ENCODE measurements at regions not wholly inside any gene's neighbourhood (a gene's known extent, or its start where the extent isn't known, plus 50 kb on each side); places are given as distances from the start of the nearest gene placed in this dataset.

- WGBS, 2 experiments (ENCODE audit: insufficient coverage in 1 of 2, insufficient read length in 1 of 2): 100% methylated on average over 1 of the region's 2 CpGs; no CpG with 5 or more reads in 1 of the 2 experiments
Measured at GRCh38 chr4:111494471-111494870, 650.8 kb upstream of the FAM241A start.

GRCh38 chr4:111494971-111495370 is 650.3 kb upstream of the FAM241A start:
- Mint-ChIP-seq H3K27ac (no peak overlapping the region), H3K36me3 (ENCODE audit: low read depth) (no peaks in the 10 kb centered on the region), H3K27me3 (ENCODE audit: insufficient read depth) (no peaks in the 10 kb centered on the region), H3K9me3 (no peaks in the 10 kb centered on the region), H3K4me3 (no peak overlapping the region), H3K4me1 (no peaks in the 10 kb centered on the region)
- TF ChIP-seq, protein P1, sequence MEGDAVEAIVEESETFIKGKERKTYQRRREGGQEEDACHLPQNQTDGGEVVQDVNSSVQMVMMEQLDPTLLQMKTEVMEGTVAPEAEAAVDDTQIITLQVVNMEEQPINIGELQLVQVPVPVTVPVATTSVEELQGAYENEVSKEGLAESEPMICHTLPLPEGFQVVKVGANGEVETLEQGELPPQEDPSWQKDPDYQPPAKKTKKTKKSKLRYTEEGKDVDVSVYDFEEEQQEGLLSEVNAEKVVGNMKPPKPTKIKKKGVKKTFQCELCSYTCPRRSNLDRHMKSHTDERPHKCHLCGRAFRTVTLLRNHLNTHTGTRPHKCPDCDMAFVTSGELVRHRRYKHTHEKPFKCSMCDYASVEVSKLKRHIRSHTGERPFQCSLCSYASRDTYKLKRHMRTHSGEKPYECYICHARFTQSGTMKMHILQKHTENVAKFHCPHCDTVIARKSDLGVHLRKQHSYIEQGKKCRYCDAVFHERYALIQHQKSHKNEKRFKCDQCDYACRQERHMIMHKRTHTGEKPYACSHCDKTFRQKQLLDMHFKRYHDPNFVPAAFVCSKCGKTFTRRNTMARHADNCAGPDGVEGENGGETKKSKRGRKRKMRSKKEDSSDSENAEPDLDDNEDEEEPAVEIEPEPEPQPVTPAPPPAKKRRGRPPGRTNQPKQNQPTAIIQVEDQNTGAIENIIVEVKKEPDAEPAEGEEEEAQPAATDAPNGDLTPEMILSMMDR (conservative IDR thresholded peaks at IDR 0.05): no peak
- Histone ChIP-seq H3K36me3 (ENCODE audit: control insufficient read depth, insufficient read depth, low read length) (no peaks in the 10 kb centered on the region), H3K9me3 (ENCODE audit: control insufficient read depth, low read length) (no peaks in the 10 kb centered on the region), H3K9ac (ENCODE audit: extremely low read depth, low read length, poor library complexity, severe bottlenecking) (no peak overlapping the region), H3K4me1 (ENCODE audit: control insufficient read depth, insufficient read depth, low read length) (no peaks in the 10 kb centered on the region), H3K4me3 (ENCODE audit: low read length) (no peak overlapping the region), H3K27me3 (ENCODE audit: control insufficient read depth, insufficient read depth, low read length, poor library complexity, severe bottlenecking) (no peaks in the 10 kb centered on the region), H3K27ac (ENCODE audit: low read depth, low read length) (no peak overlapping the region)
- WGBS, 2 experiments (ENCODE audit: insufficient coverage in 1 of 2, insufficient read length in 1 of 2): 79 to 100% methylated on average over 1 of the region's 1 CpG
- DNase-seq: no peak

More at GRCh38 chr4:111494471-111494870, 650.8 kb upstream of the FAM241A start:
- H3K27me3 ChIP-seq (ENCODE audit: control insufficient read depth, insufficient read depth, low read length, poor library complexity, severe bottlenecking): no peaks in the 10 kb centered on the region
- no peaks in the 10 kb centered on the region for H3K36me3 ChIP-seq (ENCODE audit: control insufficient read depth, insufficient read depth, low read length)
- no peaks in the 10 kb centered on the region for H3K9me3 Mint-ChIP-seq
- no peak overlapping the region for H3K4me3 ChIP-seq (ENCODE audit: low read length)
- H3K4me1 ChIP-seq (ENCODE audit: control insufficient read depth, insufficient read depth, low read length): no peaks in the 10 kb centered on the region
- H3K9me3 ChIP-seq (ENCODE audit: control insufficient read depth, low read length): no peaks in the 10 kb centered on the region
- H3K27ac Mint-ChIP-seq: no peak overlapping the region
- H3K4me3 Mint-ChIP-seq: no peak overlapping the region
- H3K27ac ChIP-seq (ENCODE audit: low read depth, low read length): no peak overlapping the region
- H3K27me3 Mint-ChIP-seq (ENCODE audit: insufficient read depth): no peaks in the 10 kb centered on the region
- H3K36me3 Mint-ChIP-seq (ENCODE audit: low read depth): no peaks in the 10 kb centered on the region
- no peak for DNase-seq
- no peak overlapping the region for H3K9ac ChIP-seq (ENCODE audit: extremely low read depth, low read length, poor library complexity, severe bottlenecking)
- H3K4me1 Mint-ChIP-seq: no peaks in the 10 kb centered on the region
- TF ChIP-seq, protein P1 (conservative IDR thresholded peaks at IDR 0.05): no peak

GRCh38 chr4:111499291-111499690 is 646.0 kb upstream of the FAM241A start:
- Histone ChIP-seq H3K36me3 (ENCODE audit: control insufficient read depth, insufficient read depth, low read length) (no peaks in the 10 kb centered on the region), H3K9me3 (ENCODE audit: control insufficient read depth, low read length) (no peaks in the 10 kb centered on the region), H3K4me1 (ENCODE audit: control insufficient read depth, insufficient read depth, low read length) (no peaks in the 10 kb centered on the region), H3K27ac (ENCODE audit: low read depth, low read length) (no peak overlapping the region), H3K4me3 (ENCODE audit: low read length) (no peak overlapping the region), H3K27me3 (ENCODE audit: control insufficient read depth, insufficient read depth, low read length, poor library complexity, severe bottlenecking) (no peaks in the 10 kb centered on the region), H3K9ac (ENCODE audit: extremely low read depth, low read length, poor library complexity, severe bottlenecking) (no peak overlapping the region)
- no peak overlapping the region for H3K4me3 Mint-ChIP-seq
- DNase-seq: no peak
- H3K9me3 Mint-ChIP-seq: no peaks in the 10 kb centered on the region
- H3K27ac Mint-ChIP-seq: no peak overlapping the region
- 83 to 100% methylated on average over 3 of the region's 3 CpGs for WGBS, 2 experiments (ENCODE audit: insufficient coverage in 1 of 2, insufficient read length in 1 of 2)
- H3K27me3 Mint-ChIP-seq (ENCODE audit: insufficient read depth): no peaks in the 10 kb centered on the region
- H3K4me1 Mint-ChIP-seq: no peaks in the 10 kb centered on the region
- no peaks in the 10 kb centered on the region for H3K36me3 Mint-ChIP-seq (ENCODE audit: low read depth)
- TF ChIP-seq, protein P1 (conservative IDR thresholded peaks at IDR 0.05): no peak
